ENCODE measurements at regions not wholly inside any gene's neighbourhood (a gene's known extent, or its start where the extent isn't known, plus 50 kb on each side); places are given as distances from the start of the nearest gene placed in this dataset.

- no peak for TF ChIP-seq POLR2A (IDR thresholded peaks at IDR 0.05)
- TF ChIP-seq CTCF (IDR thresholded peaks at IDR 0.05), result no peak
- 60 to 62% methylated on average over 4 of the region's 4 CpGs for WGBS, 2 donors
- peaks cover 0 to 7% (median 0%) of the 10 kb centered on the region in 4 donors for H3K27me3 ChIP-seq
- no peak overlapping the region for H3K27ac ChIP-seq
- intact Hi-C loops (cut with DNase I), result no loop called here
- H3K9me3 ChIP-seq, result no peaks in the 10 kb centered on the region
- H3K36me3 ChIP-seq, result no peaks in the 10 kb centered on the region
- no peaks in the 10 kb centered on the region for H3K4me1 ChIP-seq
- no peak overlapping the region for H3K4me3 ChIP-seq
- no peak for DNase-seq
Measured at GRCh38 chr20:48238326-48238725, 453.0 kb upstream of the SULF2 start.

- intact Hi-C loops (cut with DNase I), result no loop called here
- H3K9me3 ChIP-seq, result peaks cover 0 to 10% (median 0%) of the 10 kb centered on the region in 3 donors
- DNase-seq, result no peak
- no peaks in the 10 kb centered on the region for H3K4me1 ChIP-seq
- H3K27me3 ChIP-seq, result peaks cover 0 to 7% (median 0%) of the 10 kb centered on the region in 4 donors
- WGBS, 2 donors, result 55 to 59% methylated on average over 10 of the region's 10 CpGs
- no peaks in the 10 kb centered on the region for H3K36me3 ChIP-seq
- no peak for TF ChIP-seq POLR2A (IDR thresholded peaks at IDR 0.05)
- no peak for TF ChIP-seq CTCF (IDR thresholded peaks at IDR 0.05)
- no peak overlapping the region for H3K27ac ChIP-seq
- no peak overlapping the region for H3K4me3 ChIP-seq
Measured at GRCh38 chr20:48236000-48236970, 451.0 kb upstream of the SULF2 start.

GRCh38 chr20:48234951-48235350 lies 449.7 kb upstream of the SULF2 start:
- no peaks in the 10 kb centered on the region for H3K4me1 ChIP-seq
- DNase-seq, result no peak
- no peak overlapping the region for H3K27ac ChIP-seq
- H3K36me3 ChIP-seq, result no peaks in the 10 kb centered on the region
- 72 to 83% methylated on average over 6 of the region's 6 CpGs for WGBS, 2 donors
- no peak overlapping the region for H3K4me3 ChIP-seq
- H3K9me3 ChIP-seq, result peaks cover 0 to 20% (median 5%) of the 10 kb centered on the region in 3 donors
- intact Hi-C loops (cut with DNase I), result no loop called here
- TF ChIP-seq CTCF (IDR thresholded peaks at IDR 0.05) (no peak), POLR2A (IDR thresholded peaks at IDR 0.05) (no peak)
- H3K27me3 ChIP-seq, result peaks cover 0 to 7% (median 0%) of the 10 kb centered on the region in 4 donors

- DNase-seq, result no peak
- H3K36me3 ChIP-seq, result no peaks in the 10 kb centered on the region
- intact Hi-C loops (cut with DNase I), result no loop called here
- TF ChIP-seq CTCF (IDR thresholded peaks at IDR 0.05) (no peak), POLR2A (IDR thresholded peaks at IDR 0.05) (no peak)
- no peak overlapping the region for H3K4me3 ChIP-seq
- no peak overlapping the region for H3K27ac ChIP-seq
- WGBS, 2 donors, result 92% methylated on average over 2 of the region's 4 CpGs; no CpG with 5 or more reads in 1 of the 2 donors
- peaks cover 0 to 20% (median 5%) of the 10 kb centered on the region in 3 donors for H3K9me3 ChIP-seq
- no peaks in the 10 kb centered on the region for H3K4me1 ChIP-seq
- H3K27me3 ChIP-seq, result peaks cover 0 to 7% (median 0%) of the 10 kb centered on the region in 4 donors
Measured at GRCh38 chr20:48231253-48231930, 446.1 kb upstream of the SULF2 start.

GRCh38 chr20:48230216-48230615 lies 444.9 kb upstream of the SULF2 start:
- Histone ChIP-seq H3K9me3 (peaks cover 0 to 20% (median 5%) of the 10 kb centered on the region in 3 donors), H3K4me1 (no peaks in the 10 kb centered on the region), H3K27me3 (peaks cover 0 to 7% (median 0%) of the 10 kb centered on the region in 4 donors), H3K36me3 (no peaks in the 10 kb centered on the region), H3K4me3 (no peak overlapping the region), H3K27ac (no peak overlapping the region)
- TF ChIP-seq CTCF (IDR thresholded peaks at IDR 0.05) (no peak), POLR2A (IDR thresholded peaks at IDR 0.05) (no peak)
- DNase-seq, result no peak
- intact Hi-C loops (cut with DNase I), result no loop called here
- 73 to 79% methylated on average over 4 to 5 of the region's 5 CpGs for WGBS, 2 donors

Measured in esophagus squamous epithelium (tissue), 5 donors.